ENCODE measurements at regions not wholly inside any gene's neighbourhood (a gene's known extent, or its start where the extent isn't known, plus 50 kb on each side); places are given as distances from the start of the nearest gene placed in this dataset.
"Not testable (repeated sequence)": the region's sequence is repeated elsewhere in the genome, so short reads cannot be mapped to it uniquely, and the experiment has no call there.

GRCh38 chr14:92248696-92249095 lies 74.3 kb upstream of the SLC24A4 start:
- Histone ChIP-seq H3K9me3 (ENCODE audit: control insufficient read depth, low read length) (peaks cover 5% of the 10 kb centered on the region), H3K36me3 (ENCODE audit: control insufficient read depth, insufficient read depth, low read length) (no peaks in the 10 kb centered on the region), H3K4me1 (ENCODE audit: control insufficient read depth, insufficient read depth, low read length) (no peaks in the 10 kb centered on the region), H3K27me3 (ENCODE audit: control insufficient read depth, insufficient read depth, low read length, poor library complexity, severe bottlenecking) (peaks cover 15% of the 10 kb centered on the region), H3K4me3 (ENCODE audit: insufficient read depth, low read depth, low read length) (no peak overlapping the region), H3K27ac (ENCODE audit: insufficient read depth, low read depth, low read length, poor library complexity, severe bottlenecking) (no peak overlapping the region)
- 86 to 98% methylated on average over 2 to 3 of the region's 3 CpGs for WGBS, 2 experiments

GRCh38 chr14:92250366-92250765 lies 72.6 kb upstream of the SLC24A4 start:
- H3K27me3 ChIP-seq (ENCODE audit: control insufficient read depth, insufficient read depth, low read length, poor library complexity, severe bottlenecking), result peaks cover 32% of the 10 kb centered on the region
- not testable (repeated sequence) for H3K36me3 ChIP-seq (ENCODE audit: control insufficient read depth, insufficient read depth, low read length); H3K27ac ChIP-seq (ENCODE audit: insufficient read depth, low read depth, low read length, poor library complexity, severe bottlenecking); H3K9me3 ChIP-seq (ENCODE audit: control insufficient read depth, low read length); H3K4me3 ChIP-seq (ENCODE audit: insufficient read depth, low read depth, low read length); H3K4me1 ChIP-seq (ENCODE audit: control insufficient read depth, insufficient read depth, low read length)
- 76 to 78% methylated on average over 8 of the region's 8 CpGs for WGBS, 2 experiments

- Histone ChIP-seq H3K27me3 (ENCODE audit: control insufficient read depth, insufficient read depth, low read length, poor library complexity, severe bottlenecking) (peaks cover 42% of the 10 kb centered on the region), H3K4me1 (ENCODE audit: control insufficient read depth, insufficient read depth, low read length) (peaks cover 7% of the 10 kb centered on the region), H3K9me3 (ENCODE audit: control insufficient read depth, low read length) (no peaks in the 10 kb centered on the region), H3K36me3 (ENCODE audit: control insufficient read depth, insufficient read depth, low read length) (no peaks in the 10 kb centered on the region), H3K27ac (ENCODE audit: insufficient read depth, low read depth, low read length, poor library complexity, severe bottlenecking) (no peak overlapping the region), H3K4me3 (ENCODE audit: insufficient read depth, low read depth, low read length) (no peak overlapping the region)
- WGBS, 2 experiments, result 86% methylated on average over 16 of the region's 16 CpGs
Observed at GRCh38 chr14:92252323-92252722, 70.6 kb upstream of the SLC24A4 start.

- Histone ChIP-seq H3K9me3 (ENCODE audit: control insufficient read depth, low read length) (no peaks in the 10 kb centered on the region), H3K27ac (ENCODE audit: insufficient read depth, low read depth, low read length, poor library complexity, severe bottlenecking) (no peak overlapping the region), H3K4me1 (ENCODE audit: control insufficient read depth, insufficient read depth, low read length) (peaks cover 7% of the 10 kb centered on the region), H3K36me3 (ENCODE audit: control insufficient read depth, insufficient read depth, low read length) (no peaks in the 10 kb centered on the region), H3K27me3 (ENCODE audit: control insufficient read depth, insufficient read depth, low read length, poor library complexity, severe bottlenecking) (peaks cover 42% of the 10 kb centered on the region), H3K4me3 (ENCODE audit: insufficient read depth, low read depth, low read length) (no peak overlapping the region)
- WGBS, 2 experiments, result 18 to 22% methylated on average over 15 of the region's 15 CpGs
Observed at GRCh38 chr14:92253381-92253894, 69.5 kb upstream of the SLC24A4 start.

GRCh38 chr14:92254786-92255185 lies 68.2 kb upstream of the SLC24A4 start:
- H3K27me3 ChIP-seq (ENCODE audit: control insufficient read depth, insufficient read depth, low read length, poor library complexity, severe bottlenecking), result peaks cover 42% of the 10 kb centered on the region
- 7 to 9% methylated on average over 18 of the region's 18 CpGs for WGBS, 2 experiments
- peaks cover 7% of the 10 kb centered on the region for H3K4me1 ChIP-seq (ENCODE audit: control insufficient read depth, insufficient read depth, low read length)
- no peaks in the 10 kb centered on the region for H3K36me3 ChIP-seq (ENCODE audit: control insufficient read depth, insufficient read depth, low read length)
- no peak overlapping the region for H3K27ac ChIP-seq (ENCODE audit: insufficient read depth, low read depth, low read length, poor library complexity, severe bottlenecking)
- peak overlapping the region; percentile 25 for H3K4me3 ChIP-seq (ENCODE audit: insufficient read depth, low read depth, low read length)
- H3K9me3 ChIP-seq (ENCODE audit: control insufficient read depth, low read length), result no peaks in the 10 kb centered on the region

GRCh38 chr14:92258934-92259333 lies 64.0 kb upstream of the SLC24A4 start:
- WGBS, 2 experiments, result 64% methylated on average over 3 of the region's 3 CpGs

GRCh38 chr14:92259613-92260357 lies 63.2 kb upstream of the SLC24A4 start:
- H3K36me3 ChIP-seq (ENCODE audit: control insufficient read depth, insufficient read depth, low read length), result no peaks in the 10 kb centered on the region
- no peak overlapping the region for H3K4me3 ChIP-seq (ENCODE audit: insufficient read depth, low read depth, low read length)
- H3K4me1 ChIP-seq (ENCODE audit: control insufficient read depth, insufficient read depth, low read length), result peaks cover 18% of the 10 kb centered on the region
- H3K9me3 ChIP-seq (ENCODE audit: control insufficient read depth, low read length), result no peaks in the 10 kb centered on the region
- 89% methylated on average over 6 of the region's 6 CpGs for WGBS, 2 experiments
- H3K27me3 ChIP-seq (ENCODE audit: control insufficient read depth, insufficient read depth, low read length, poor library complexity, severe bottlenecking), result peaks cover 16% of the 10 kb centered on the region
- no peak overlapping the region for H3K27ac ChIP-seq (ENCODE audit: insufficient read depth, low read depth, low read length, poor library complexity, severe bottlenecking)

More at GRCh38 chr14:92258934-92259333, 64.0 kb upstream of the SLC24A4 start:
- no peaks in the 10 kb centered on the region for H3K36me3 ChIP-seq (ENCODE audit: control insufficient read depth, insufficient read depth, low read length)
- H3K4me1 ChIP-seq (ENCODE audit: control insufficient read depth, insufficient read depth, low read length), result peaks cover 12% of the 10 kb centered on the region
- H3K27ac ChIP-seq (ENCODE audit: insufficient read depth, low read depth, low read length, poor library complexity, severe bottlenecking), result no peak overlapping the region
- no peaks in the 10 kb centered on the region for H3K9me3 ChIP-seq (ENCODE audit: control insufficient read depth, low read length)
- H3K4me3 ChIP-seq (ENCODE audit: insufficient read depth, low read depth, low read length), result no peak overlapping the region
- H3K27me3 ChIP-seq (ENCODE audit: control insufficient read depth, insufficient read depth, low read length, poor library complexity, severe bottlenecking), result peaks cover 25% of the 10 kb centered on the region

GRCh38 chr14:92263681-92264080 lies 59.3 kb upstream of the SLC24A4 start:
- Histone ChIP-seq H3K4me1 (ENCODE audit: control insufficient read depth, insufficient read depth, low read length) (peaks cover 11% of the 10 kb centered on the region), H3K27me3 (ENCODE audit: control insufficient read depth, insufficient read depth, low read length, poor library complexity, severe bottlenecking) (no peaks in the 10 kb centered on the region), H3K36me3 (ENCODE audit: control insufficient read depth, insufficient read depth, low read length) (no peaks in the 10 kb centered on the region), H3K27ac (ENCODE audit: insufficient read depth, low read depth, low read length, poor library complexity, severe bottlenecking) (no peak overlapping the region), H3K4me3 (ENCODE audit: insufficient read depth, low read depth, low read length) (no peak overlapping the region), H3K9me3 (ENCODE audit: control insufficient read depth, low read length) (no peaks in the 10 kb centered on the region)
- WGBS, 2 experiments, result 83 to 88% methylated on average over 8 of the region's 8 CpGs

GRCh38 chr14:92264195-92264594 lies 58.8 kb upstream of the SLC24A4 start:
- Histone ChIP-seq H3K27me3 (ENCODE audit: control insufficient read depth, insufficient read depth, low read length, poor library complexity, severe bottlenecking) (no peaks in the 10 kb centered on the region), H3K36me3 (ENCODE audit: control insufficient read depth, insufficient read depth, low read length) (no peaks in the 10 kb centered on the region), H3K27ac (ENCODE audit: insufficient read depth, low read depth, low read length, poor library complexity, severe bottlenecking) (no peak overlapping the region), H3K9me3 (ENCODE audit: control insufficient read depth, low read length) (no peaks in the 10 kb centered on the region), H3K4me3 (ENCODE audit: insufficient read depth, low read depth, low read length) (no peak overlapping the region), H3K4me1 (ENCODE audit: control insufficient read depth, insufficient read depth, low read length) (peaks cover 11% of the 10 kb centered on the region)
- WGBS, 2 experiments, result 80 to 89% methylated on average over 7 of the region's 7 CpGs

GRCh38 chr14:92266216-92266615 lies 56.7 kb upstream of the SLC24A4 start:
- Histone ChIP-seq H3K9me3 (ENCODE audit: control insufficient read depth, low read length) (no peaks in the 10 kb centered on the region), H3K27me3 (ENCODE audit: control insufficient read depth, insufficient read depth, low read length, poor library complexity, severe bottlenecking) (no peaks in the 10 kb centered on the region), H3K4me1 (ENCODE audit: control insufficient read depth, insufficient read depth, low read length) (peaks cover 11% of the 10 kb centered on the region), H3K27ac (ENCODE audit: insufficient read depth, low read depth, low read length, poor library complexity, severe bottlenecking) (no peak overlapping the region), H3K4me3 (ENCODE audit: insufficient read depth, low read depth, low read length) (no peak overlapping the region), H3K36me3 (ENCODE audit: control insufficient read depth, insufficient read depth, low read length) (no peaks in the 10 kb centered on the region)
- WGBS, 2 experiments, result 91 to 92% methylated on average over 7 to 9 of the region's 10 CpGs
